ENCODE measurements at regions not wholly inside any gene's neighbourhood (a gene's known extent, or its start where the extent isn't known, plus 50 kb on each side); places are given as distances from the start of the nearest gene placed in this dataset.

DNA sequence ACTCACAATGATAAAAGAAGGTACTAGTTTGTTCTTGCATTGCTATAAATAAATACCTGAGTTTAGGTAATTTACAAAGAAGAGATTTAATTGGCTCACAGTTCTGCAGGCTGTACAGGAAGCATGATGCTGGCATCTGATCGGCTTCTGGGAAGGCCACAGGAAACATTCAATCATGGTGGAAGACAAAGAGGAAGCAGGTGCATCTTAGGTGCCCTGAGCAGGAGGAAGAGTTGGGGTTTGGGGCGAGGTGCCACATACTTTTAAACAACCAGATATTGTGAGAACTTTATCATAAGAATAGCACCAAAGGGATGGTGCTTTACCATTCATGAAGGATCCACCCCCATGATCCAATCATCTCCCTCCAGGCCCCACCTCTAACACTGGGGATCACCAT is 752.6 kb upstream of the FLRT2 start:
- H3K9me3 ChIP-seq (ENCODE audit: control insufficient read depth, low read depth, low read length) = no peaks in the 10 kb centered on the region
- H3K36me3 ChIP-seq (ENCODE audit: control insufficient read depth, insufficient read depth, low read length) = no peaks in the 10 kb centered on the region
- no peaks in the 10 kb centered on the region for H3K4me1 ChIP-seq (ENCODE audit: control insufficient read depth, insufficient read depth, low read length)
- WGBS (ENCODE audit: insufficient coverage, low lambda C conversion rate) = no CpG with 5 or more reads among the region's 2 CpGs
- DNase-seq = no peak
- H3K4me3 ChIP-seq (ENCODE audit: low read length) = no peak overlapping the region
- no peak overlapping the region for H3K27ac ChIP-seq (ENCODE audit: low read length)
- H3K27me3 ChIP-seq (ENCODE audit: control insufficient read depth, insufficient read depth, low read length) = no peaks in the 10 kb centered on the region

DNA sequence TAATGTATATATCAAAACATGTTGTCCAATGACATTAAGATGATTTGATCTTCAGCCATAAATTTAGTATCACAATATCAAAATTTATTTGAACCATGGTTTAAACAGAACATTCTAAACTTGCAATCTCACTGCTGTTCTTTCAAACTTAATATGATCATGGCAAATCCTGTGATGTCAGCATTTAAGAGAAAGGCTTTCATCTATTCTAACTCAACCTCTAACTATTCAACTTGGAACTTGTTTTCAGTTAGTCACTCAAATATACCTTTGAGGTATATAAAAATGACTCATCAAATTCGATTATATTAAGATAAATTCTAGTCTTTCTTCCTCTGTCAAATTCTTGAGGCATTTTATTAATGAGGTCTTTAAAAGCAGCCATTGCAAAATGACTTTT is 747.0 kb upstream of the FLRT2 start:
- H3K27me3 ChIP-seq (ENCODE audit: control insufficient read depth, insufficient read depth, low read length) = no peaks in the 10 kb centered on the region
- H3K4me1 ChIP-seq (ENCODE audit: control insufficient read depth, insufficient read depth, low read length) = no peaks in the 10 kb centered on the region
- H3K4me3 ChIP-seq (ENCODE audit: low read length) = no peak overlapping the region
- no peak overlapping the region for H3K27ac ChIP-seq (ENCODE audit: low read length)
- 50% methylated on average over 1 of the region's 1 CpG for WGBS (ENCODE audit: insufficient coverage, low lambda C conversion rate)
- no peaks in the 10 kb centered on the region for H3K36me3 ChIP-seq (ENCODE audit: control insufficient read depth, insufficient read depth, low read length)
- no peak for DNase-seq
- no peaks in the 10 kb centered on the region for H3K9me3 ChIP-seq (ENCODE audit: control insufficient read depth, low read depth, low read length)

DNA sequence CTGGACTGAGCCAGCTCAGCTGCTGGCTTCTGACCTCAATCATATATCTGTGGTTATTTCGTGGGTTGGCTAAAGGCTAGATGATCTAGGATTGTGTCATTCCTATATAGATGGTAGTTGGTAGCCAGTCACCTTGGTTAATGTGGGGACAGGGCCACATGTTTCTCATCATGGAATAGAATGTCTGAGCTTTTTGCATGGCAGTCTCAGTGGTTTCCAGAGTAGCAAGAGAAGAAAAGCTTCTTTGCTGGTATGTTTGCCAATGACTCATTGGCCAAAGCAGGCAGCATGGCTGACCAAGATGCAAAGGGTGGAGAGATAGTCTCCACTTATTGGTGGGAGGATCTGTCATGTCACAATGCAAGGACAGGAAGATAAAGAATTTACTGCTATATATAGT is 746.4 kb upstream of the FLRT2 start:
- H3K27ac ChIP-seq (ENCODE audit: low read length) = no peak overlapping the region
- no peaks in the 10 kb centered on the region for H3K36me3 ChIP-seq (ENCODE audit: control insufficient read depth, insufficient read depth, low read length)
- H3K4me3 ChIP-seq (ENCODE audit: low read length) = no peak overlapping the region
- H3K27me3 ChIP-seq (ENCODE audit: control insufficient read depth, insufficient read depth, low read length) = no peaks in the 10 kb centered on the region
- 67% methylated on average over 1 of the region's 1 CpG for WGBS (ENCODE audit: insufficient coverage, low lambda C conversion rate)
- H3K9me3 ChIP-seq (ENCODE audit: control insufficient read depth, low read depth, low read length) = no peaks in the 10 kb centered on the region
- no peaks in the 10 kb centered on the region for H3K4me1 ChIP-seq (ENCODE audit: control insufficient read depth, insufficient read depth, low read length)
- no peak for DNase-seq

DNA sequence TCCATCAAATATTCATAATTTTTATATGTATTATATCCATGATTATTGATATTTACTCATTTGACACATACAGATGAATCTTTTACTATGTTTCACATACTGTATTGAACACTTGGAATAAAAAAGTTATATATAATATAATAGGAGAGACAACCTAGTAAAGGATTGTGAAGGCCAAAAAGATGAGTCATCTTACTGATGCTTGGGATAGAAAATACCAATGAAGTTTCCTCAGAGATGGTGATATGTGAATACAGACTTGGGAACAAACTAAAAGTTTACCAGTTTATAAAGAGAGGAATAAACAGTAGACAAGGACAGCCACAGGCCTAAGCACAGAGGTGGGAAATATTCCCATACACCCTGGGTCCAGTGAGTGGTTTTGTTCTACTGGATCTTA is 743.9 kb upstream of the FLRT2 start:
- Histone ChIP-seq H3K9me3 (ENCODE audit: control insufficient read depth, low read depth, low read length) (no peaks in the 10 kb centered on the region), H3K27me3 (ENCODE audit: control insufficient read depth, insufficient read depth, low read length) (no peaks in the 10 kb centered on the region), H3K27ac (ENCODE audit: low read length) (no peak overlapping the region), H3K36me3 (ENCODE audit: control insufficient read depth, insufficient read depth, low read length) (no peaks in the 10 kb centered on the region), H3K4me3 (ENCODE audit: low read length) (no peak overlapping the region), H3K4me1 (ENCODE audit: control insufficient read depth, insufficient read depth, low read length) (no peaks in the 10 kb centered on the region)
- no peak for DNase-seq

DNA sequence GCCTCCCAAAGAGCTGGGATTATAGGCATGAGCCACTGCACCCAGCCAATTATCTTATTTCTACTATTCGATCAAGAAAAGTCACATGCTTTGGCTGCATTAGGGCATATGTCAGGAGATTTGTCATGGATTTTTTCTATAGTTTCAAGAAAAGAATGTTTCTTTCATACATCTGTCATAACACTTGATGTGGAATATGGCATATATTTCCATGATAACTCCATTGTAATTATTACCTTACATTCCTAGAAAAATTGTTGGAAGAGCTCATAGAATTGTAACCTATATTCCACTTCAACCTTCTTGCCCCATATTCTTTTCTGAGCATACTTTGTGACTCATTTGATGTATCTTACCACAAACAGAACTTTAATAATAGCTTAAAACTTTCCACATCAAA is 740.9 kb upstream of the FLRT2 start:
- no CpG with 5 or more reads among the region's 1 CpG for WGBS (ENCODE audit: insufficient coverage, low lambda C conversion rate)
- Histone ChIP-seq H3K9me3 (ENCODE audit: control insufficient read depth, low read depth, low read length) (no peaks in the 10 kb centered on the region), H3K27ac (ENCODE audit: low read length) (no peak overlapping the region), H3K36me3 (ENCODE audit: control insufficient read depth, insufficient read depth, low read length) (no peaks in the 10 kb centered on the region), H3K4me3 (ENCODE audit: low read length) (no peak overlapping the region), H3K27me3 (ENCODE audit: control insufficient read depth, insufficient read depth, low read length) (no peaks in the 10 kb centered on the region), H3K4me1 (ENCODE audit: control insufficient read depth, insufficient read depth, low read length) (no peaks in the 10 kb centered on the region)
- no peak for DNase-seq

DNA sequence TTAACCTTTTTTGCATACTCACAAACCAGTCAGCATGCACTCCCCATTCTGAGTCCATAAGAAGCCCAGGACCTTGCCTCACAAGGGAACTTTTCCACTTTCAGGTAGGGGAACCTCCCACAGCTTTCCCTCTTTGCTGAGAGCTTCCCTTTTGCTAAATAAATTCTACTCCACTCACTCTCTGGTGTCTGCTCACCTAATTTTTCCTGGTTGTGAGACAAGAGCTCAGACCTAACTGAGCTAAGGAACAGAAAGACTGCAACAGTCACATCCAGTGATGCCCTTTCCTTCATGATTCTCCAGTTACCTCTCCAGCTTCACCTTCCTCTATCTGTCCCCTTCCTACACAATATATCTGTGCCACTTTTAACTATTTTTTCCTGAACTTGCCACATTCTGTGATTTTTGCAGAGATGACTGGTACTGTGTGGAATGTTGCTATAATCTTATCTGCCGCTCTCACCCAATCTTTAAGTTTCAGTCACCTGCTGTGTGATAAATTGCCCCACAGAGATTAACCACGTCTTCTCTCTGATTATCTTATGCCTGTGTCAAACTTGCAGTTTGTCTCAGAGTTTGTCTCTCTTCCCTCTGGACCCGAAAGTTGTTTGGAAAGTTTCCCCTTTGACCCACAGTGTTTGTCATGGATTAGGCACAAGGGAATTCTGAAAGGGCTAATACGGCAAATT is 737.1 kb upstream of the FLRT2 start:
- H3K4me3 ChIP-seq (ENCODE audit: low read length) = no peak overlapping the region
- no CpG with 5 or more reads among the region's 4 CpGs for WGBS (ENCODE audit: insufficient coverage, low lambda C conversion rate)
- H3K27ac ChIP-seq (ENCODE audit: low read length) = no peak overlapping the region
- H3K36me3 ChIP-seq (ENCODE audit: control insufficient read depth, insufficient read depth, low read length) = no peaks in the 10 kb centered on the region
- DNase-seq = no peak
- no peaks in the 10 kb centered on the region for H3K9me3 ChIP-seq (ENCODE audit: control insufficient read depth, low read depth, low read length)
- no peaks in the 10 kb centered on the region for H3K4me1 ChIP-seq (ENCODE audit: control insufficient read depth, insufficient read depth, low read length)
- H3K27me3 ChIP-seq (ENCODE audit: control insufficient read depth, insufficient read depth, low read length) = no peaks in the 10 kb centered on the region

DNA sequence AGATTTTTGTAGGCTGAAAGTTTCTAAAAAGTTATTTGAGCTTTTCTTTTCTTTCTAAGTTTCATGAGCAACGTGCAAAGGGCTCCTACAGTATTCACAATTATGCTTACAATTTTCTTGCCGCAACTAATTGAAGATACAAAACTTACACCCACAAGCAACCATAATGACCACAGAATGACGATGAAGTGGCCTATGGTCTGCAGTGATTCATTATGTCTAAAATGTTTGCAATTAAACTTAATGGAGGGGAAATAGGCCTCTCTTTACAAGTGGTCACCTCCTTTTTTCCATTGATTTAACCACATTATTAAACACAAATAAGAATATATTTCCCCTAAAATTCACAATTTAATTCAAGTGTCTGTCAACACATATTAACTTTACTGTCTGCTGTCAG is 732.6 kb upstream of the FLRT2 start:
- no peaks in the 10 kb centered on the region for H3K4me1 ChIP-seq (ENCODE audit: control insufficient read depth, insufficient read depth, low read length)
- H3K4me3 ChIP-seq (ENCODE audit: low read length) = no peak overlapping the region
- no peaks in the 10 kb centered on the region for H3K36me3 ChIP-seq (ENCODE audit: control insufficient read depth, insufficient read depth, low read length)
- H3K27me3 ChIP-seq (ENCODE audit: control insufficient read depth, insufficient read depth, low read length) = no peaks in the 10 kb centered on the region
- WGBS (ENCODE audit: insufficient coverage, low lambda C conversion rate) = 94% methylated on average over 2 of the region's 3 CpGs
- no peak for DNase-seq
- H3K27ac ChIP-seq (ENCODE audit: low read length) = no peak overlapping the region
- H3K9me3 ChIP-seq (ENCODE audit: control insufficient read depth, low read depth, low read length) = no peaks in the 10 kb centered on the region

DNA sequence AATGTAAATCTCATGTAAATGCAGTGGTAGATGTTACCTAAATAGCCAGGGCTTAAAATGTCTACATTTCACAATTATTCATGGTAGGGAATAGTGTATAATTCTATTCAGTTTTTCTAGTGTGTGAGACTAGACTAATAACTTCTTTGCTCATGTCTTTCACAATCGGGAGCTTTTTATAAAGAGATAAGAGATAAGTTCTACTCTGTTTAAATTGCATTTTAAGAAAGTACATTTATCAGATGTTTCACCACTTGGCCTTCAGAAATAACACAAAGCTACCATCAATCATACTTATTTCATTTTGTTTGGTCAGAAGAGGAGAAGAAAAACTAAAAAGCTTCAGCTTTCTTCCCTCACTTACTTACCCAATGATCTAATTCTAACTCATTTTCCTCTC is 725.5 kb upstream of the FLRT2 start:
- H3K27ac ChIP-seq (ENCODE audit: low read length) = no peak overlapping the region
- WGBS (ENCODE audit: insufficient coverage, low lambda C conversion rate) = no CpG with 5 or more reads among the region's 1 CpG
- no peaks in the 10 kb centered on the region for H3K9me3 ChIP-seq (ENCODE audit: control insufficient read depth, low read depth, low read length)
- no peaks in the 10 kb centered on the region for H3K4me1 ChIP-seq (ENCODE audit: control insufficient read depth, insufficient read depth, low read length)
- no peaks in the 10 kb centered on the region for H3K36me3 ChIP-seq (ENCODE audit: control insufficient read depth, insufficient read depth, low read length)
- H3K4me3 ChIP-seq (ENCODE audit: low read length) = no peak overlapping the region
- H3K27me3 ChIP-seq (ENCODE audit: control insufficient read depth, insufficient read depth, low read length) = no peaks in the 10 kb centered on the region
- no peak for DNase-seq

DNA sequence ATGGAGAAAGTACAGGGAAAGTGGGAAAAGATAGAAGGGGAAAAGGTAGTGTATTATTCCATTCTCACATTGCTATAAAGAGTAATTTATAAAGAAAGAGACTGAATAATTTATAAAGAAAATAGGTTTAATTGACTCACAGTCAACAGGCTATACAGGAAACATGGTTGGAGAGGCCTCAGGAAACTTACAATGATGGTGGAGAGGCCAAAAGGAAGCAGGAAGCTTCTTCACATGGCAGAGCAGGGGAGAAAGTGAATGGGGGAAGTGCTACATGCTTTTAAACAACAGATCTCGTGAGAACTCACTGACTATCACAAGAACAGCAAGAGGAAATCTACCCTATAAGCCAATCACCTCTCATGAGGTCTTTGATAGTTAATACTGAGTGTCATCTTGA is 725.0 kb upstream of the FLRT2 start:
- WGBS (ENCODE audit: insufficient coverage, low lambda C conversion rate) = no CpG with 5 or more reads among the region's 1 CpG

DNA sequence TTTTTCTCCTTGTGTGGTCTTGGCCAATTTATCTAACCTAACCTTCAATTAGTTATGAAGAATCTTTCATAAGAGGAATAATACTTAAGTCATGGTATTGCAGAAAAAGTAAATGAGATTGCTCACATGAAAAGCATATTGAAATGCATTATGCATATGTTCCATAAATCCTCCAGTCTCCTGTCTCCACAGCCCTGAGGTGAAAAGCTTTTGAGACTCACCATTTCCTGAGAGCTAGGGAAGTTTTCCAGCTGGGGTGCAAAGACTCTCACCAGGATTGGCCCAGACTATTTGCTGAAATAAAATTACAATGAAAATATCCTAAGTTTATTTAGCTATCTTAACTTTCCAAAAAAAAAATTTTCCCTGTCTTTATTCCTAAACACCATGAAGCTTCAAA is 723.8 kb upstream of the FLRT2 start:
- H3K27me3 ChIP-seq (ENCODE audit: control insufficient read depth, insufficient read depth, low read length) = no peaks in the 10 kb centered on the region
- H3K4me1 ChIP-seq (ENCODE audit: control insufficient read depth, insufficient read depth, low read length) = no peaks in the 10 kb centered on the region
- H3K4me3 ChIP-seq (ENCODE audit: low read length) = no peak overlapping the region
- no peak overlapping the region for H3K27ac ChIP-seq (ENCODE audit: low read length)
- H3K36me3 ChIP-seq (ENCODE audit: control insufficient read depth, insufficient read depth, low read length) = no peaks in the 10 kb centered on the region
- H3K9me3 ChIP-seq (ENCODE audit: control insufficient read depth, low read depth, low read length) = no peaks in the 10 kb centered on the region
- DNase-seq = no peak

More for the DNA sequence above, 725.0 kb upstream of the FLRT2 start:
- no peak overlapping the region for H3K4me3 ChIP-seq (ENCODE audit: low read length)
- H3K36me3 ChIP-seq (ENCODE audit: control insufficient read depth, insufficient read depth, low read length) = no peaks in the 10 kb centered on the region
- no peaks in the 10 kb centered on the region for H3K4me1 ChIP-seq (ENCODE audit: control insufficient read depth, insufficient read depth, low read length)
- no peaks in the 10 kb centered on the region for H3K9me3 ChIP-seq (ENCODE audit: control insufficient read depth, low read depth, low read length)
- no peak for DNase-seq
- H3K27ac ChIP-seq (ENCODE audit: low read length) = no peak overlapping the region
- H3K27me3 ChIP-seq (ENCODE audit: control insufficient read depth, insufficient read depth, low read length) = no peaks in the 10 kb centered on the region

DNA sequence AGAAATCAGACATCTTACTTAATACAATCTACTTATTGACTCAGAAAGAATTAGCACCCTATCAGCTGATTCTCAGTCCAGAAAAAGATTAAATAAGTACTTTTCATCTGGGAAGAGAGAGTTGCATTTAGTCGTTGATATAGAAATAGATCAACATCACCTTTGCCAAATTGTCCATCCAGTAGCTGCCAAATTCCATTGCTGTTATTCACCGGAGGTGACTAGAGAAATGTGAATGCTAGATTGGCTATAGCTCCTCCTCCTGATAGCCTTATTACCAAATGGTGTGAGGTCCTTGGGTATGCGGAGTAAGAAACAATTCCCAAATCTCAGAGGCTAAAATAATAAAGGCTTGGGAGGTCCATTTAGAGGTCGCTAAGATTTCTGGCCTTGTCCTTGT is 723.3 kb upstream of the FLRT2 start:
- no peak for DNase-seq
- 57% methylated on average over 1 of the region's 4 CpGs for WGBS (ENCODE audit: insufficient coverage, low lambda C conversion rate)
- H3K4me1 ChIP-seq (ENCODE audit: control insufficient read depth, insufficient read depth, low read length) = no peaks in the 10 kb centered on the region
- H3K36me3 ChIP-seq (ENCODE audit: control insufficient read depth, insufficient read depth, low read length) = no peaks in the 10 kb centered on the region
- no peaks in the 10 kb centered on the region for H3K27me3 ChIP-seq (ENCODE audit: control insufficient read depth, insufficient read depth, low read length)
- H3K9me3 ChIP-seq (ENCODE audit: control insufficient read depth, low read depth, low read length) = no peaks in the 10 kb centered on the region
- no peak overlapping the region for H3K4me3 ChIP-seq (ENCODE audit: low read length)
- no peak overlapping the region for H3K27ac ChIP-seq (ENCODE audit: low read length)
